AG09319 (cell line): ENCODE measurements at regions not wholly inside any gene's neighbourhood (a gene's known extent, or its start where the extent isn't known, plus 50 kb on each side); places are given as distances from the start of the nearest gene placed in this dataset.
"Not testable (repeated sequence)": the region's sequence is repeated elsewhere in the genome, so short reads cannot be mapped to it uniquely, and the experiment has no call there.

Experiments
- DNase-seq: peaks from one replicate; pipeline ENCODE4 v3.0.0-alpha.2; 2010; ENCODE audit warnings: low read depth; ENCODE audit errors: extremely low read depth
- TF ChIP-seq, protein P1 (sequence below): IDR thresholded peaks from 2 replicates; pipeline ENCODE4 v1.5.1; 2011; ENCODE audit warnings: low read depth, mild to moderate bottlenecking, inconsistent platforms, low read length, moderate library complexity

- TF ChIP-seq, protein P1, sequence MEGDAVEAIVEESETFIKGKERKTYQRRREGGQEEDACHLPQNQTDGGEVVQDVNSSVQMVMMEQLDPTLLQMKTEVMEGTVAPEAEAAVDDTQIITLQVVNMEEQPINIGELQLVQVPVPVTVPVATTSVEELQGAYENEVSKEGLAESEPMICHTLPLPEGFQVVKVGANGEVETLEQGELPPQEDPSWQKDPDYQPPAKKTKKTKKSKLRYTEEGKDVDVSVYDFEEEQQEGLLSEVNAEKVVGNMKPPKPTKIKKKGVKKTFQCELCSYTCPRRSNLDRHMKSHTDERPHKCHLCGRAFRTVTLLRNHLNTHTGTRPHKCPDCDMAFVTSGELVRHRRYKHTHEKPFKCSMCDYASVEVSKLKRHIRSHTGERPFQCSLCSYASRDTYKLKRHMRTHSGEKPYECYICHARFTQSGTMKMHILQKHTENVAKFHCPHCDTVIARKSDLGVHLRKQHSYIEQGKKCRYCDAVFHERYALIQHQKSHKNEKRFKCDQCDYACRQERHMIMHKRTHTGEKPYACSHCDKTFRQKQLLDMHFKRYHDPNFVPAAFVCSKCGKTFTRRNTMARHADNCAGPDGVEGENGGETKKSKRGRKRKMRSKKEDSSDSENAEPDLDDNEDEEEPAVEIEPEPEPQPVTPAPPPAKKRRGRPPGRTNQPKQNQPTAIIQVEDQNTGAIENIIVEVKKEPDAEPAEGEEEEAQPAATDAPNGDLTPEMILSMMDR: no peak
- no peak for DNase-seq
Measured at GRCh38 chr16:65809627-65810026, 556.9 kb upstream of the CDH5 start.

- no peak for DNase-seq
- TF ChIP-seq, protein P1: no peak
Measured at GRCh38 chr16:65808790-65809189, 557.7 kb upstream of the CDH5 start.

DNA sequence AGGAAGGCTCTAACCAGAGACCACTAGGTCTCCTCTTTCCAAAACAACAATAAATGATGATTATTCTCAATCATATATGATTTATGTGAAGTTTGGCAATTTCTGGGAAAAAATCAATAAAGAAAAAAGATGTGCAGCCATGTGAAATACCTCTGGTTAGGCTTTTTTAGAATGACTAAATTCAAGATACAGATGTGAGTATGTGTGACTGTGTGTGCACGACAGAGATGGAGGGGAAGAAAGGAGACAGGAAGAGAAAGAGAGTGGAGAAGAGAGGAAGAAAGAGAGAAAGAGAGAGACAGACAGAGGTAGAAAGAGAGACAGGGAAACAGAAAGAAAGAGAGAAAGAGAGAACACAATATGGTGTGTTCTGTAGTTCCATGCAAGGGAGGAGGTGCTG is 558.6 kb upstream of the CDH5 start:
- DNase-seq: no peak
- TF ChIP-seq, protein P1: no peak

DNA sequence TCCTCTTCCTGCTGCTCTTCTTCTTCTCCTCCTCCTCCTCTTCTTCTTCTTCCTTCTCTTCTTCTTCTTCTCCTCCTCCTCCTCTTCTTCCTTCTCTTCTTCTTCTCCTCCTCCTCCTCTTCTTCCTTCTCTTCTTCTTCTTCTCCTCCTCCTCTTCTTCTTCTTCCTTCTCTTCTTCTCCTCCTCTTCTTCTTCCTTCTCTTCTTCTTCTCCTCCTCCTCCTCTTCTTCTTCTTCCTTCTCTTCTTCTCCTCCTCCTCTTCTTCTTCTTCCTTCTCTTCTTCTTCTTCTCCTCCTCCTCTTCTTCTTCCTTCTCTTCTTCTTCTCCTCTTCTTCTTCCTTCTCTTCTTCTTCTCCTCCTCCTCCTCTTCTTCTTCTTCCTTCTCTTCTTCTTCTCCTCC is 560.8 kb upstream of the CDH5 start:
- not testable (repeated sequence) for DNase-seq

- TF ChIP-seq, protein P1: no peak
- DNase-seq: no peak
Measured at GRCh38 chr16:65796481-65796880, 570.0 kb upstream of the CDH5 start.

DNA sequence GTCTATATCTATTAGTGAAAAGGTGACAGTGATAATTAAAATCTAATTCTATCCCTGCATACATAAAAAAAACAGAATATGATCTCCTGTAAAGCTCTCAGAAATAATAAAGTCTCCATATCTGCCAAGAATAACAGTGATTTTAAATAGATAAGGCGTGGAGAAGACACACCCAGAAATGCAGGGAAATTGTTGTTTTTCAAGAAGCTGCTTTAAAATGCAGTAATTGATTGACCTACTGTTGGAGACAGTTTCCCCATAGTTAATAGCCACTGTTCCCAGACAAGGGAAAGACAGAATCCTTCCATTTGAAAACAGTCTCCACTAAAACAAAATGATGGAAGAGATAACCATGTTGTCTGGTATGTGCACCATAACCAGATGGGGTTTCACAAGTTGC is 571.5 kb upstream of the CDH5 start:
- no peak for DNase-seq

DNA sequence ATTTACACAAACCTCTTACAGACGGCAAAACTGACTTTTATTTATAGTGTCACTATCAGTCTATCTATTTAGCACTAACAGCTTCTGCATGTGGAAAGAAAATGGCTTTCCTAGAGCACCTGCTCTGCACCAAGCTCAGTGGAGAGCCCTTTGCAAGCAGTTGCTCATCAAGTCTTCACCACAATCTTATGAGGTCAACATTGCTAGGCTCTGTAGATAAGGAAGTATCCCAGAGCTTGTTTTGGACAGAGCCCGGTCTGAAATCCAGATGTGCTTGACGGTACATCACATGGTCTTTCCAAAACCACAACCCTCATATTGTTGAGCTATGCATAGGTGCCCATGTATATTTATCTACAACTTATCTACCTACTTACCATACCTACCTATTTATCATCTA is 572.7 kb upstream of the CDH5 start:
- TF ChIP-seq, protein P1: no peak
- DNase-seq: no peak

More for the DNA sequence above, 571.5 kb upstream of the CDH5 start:
- TF ChIP-seq, protein P1: no peak

DNA sequence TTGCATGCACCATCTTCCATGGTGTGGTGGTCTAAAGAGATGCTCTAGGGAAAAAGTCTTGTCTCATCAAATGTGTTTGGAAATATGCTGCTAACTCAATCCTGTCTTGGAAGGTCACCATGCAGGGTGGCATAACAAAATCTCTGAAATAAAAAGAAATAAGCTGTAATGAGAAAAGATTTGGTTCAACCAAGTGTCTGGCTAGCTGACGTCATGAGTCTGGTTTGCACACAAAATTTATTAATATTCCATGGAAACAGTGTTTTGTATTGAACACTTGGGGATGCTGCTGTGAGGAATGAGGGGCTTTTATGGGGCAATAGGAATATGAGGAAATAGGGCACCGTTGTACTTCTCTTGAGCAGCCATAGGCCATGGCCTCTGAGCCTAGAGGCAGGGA is 575.7 kb upstream of the CDH5 start:
- TF ChIP-seq, protein P1: no peak

More for the DNA sequence above, 575.7 kb upstream of the CDH5 start:
- no peak for DNase-seq
